ENCODE measurements at regions not wholly inside any gene's neighbourhood (a gene's known extent, or its start where the extent isn't known, plus 50 kb on each side); places are given as distances from the start of the nearest gene placed in this dataset.
A peak's percentile ranks its signal among the peaks of the same experiment; 100 is the strongest.

DNA sequence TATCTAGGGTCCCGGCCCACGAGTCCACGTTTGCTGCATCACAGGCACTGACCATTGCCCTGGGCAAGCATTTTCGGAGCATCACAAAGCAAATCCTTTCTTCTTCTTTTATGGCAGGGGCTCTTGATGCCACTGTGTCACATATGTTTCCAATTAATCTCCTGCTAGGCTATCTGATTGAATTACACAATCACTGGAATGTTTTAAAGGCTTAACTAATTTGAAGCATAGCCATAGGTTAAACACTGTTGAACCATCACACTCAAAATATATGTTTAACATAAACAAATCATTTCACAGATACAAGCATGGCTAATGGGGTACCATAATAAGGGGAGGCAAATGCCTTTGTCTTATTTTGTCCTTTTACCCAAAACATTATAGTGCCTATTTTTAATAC, 338.3 kb downstream of the POU4F1 start:
- Histone ChIP-seq H3K9me3 (ENCODE audit: low read length) (no peaks in the 10 kb centered on the region), H3K4me1 (ENCODE audit: low read length) (no peaks in the 10 kb centered on the region), H3K79me2 (ENCODE audit: low read length) (no peaks in the 10 kb centered on the region), H3K27me3 (ENCODE audit: low read length) (no peaks in the 10 kb centered on the region), H3K27ac (ENCODE audit: low read length) (no peak overlapping the region), H2AFZ (ENCODE audit: low read length) (no peak overlapping the region), H3K9me2 (replicated peaks; ENCODE audit: insufficient read depth, low read length) (no peaks in the 10 kb centered on the region), H4K20me1 (ENCODE audit: insufficient read depth, low read depth, low read length) (no peaks in the 10 kb centered on the region), H3K36me3 (ENCODE audit: insufficient read depth, low read length) (no peaks in the 10 kb centered on the region), H3K9ac (ENCODE audit: low read length) (no peak overlapping the region), H3K4me2 (ENCODE audit: low read depth, low read length, poor library complexity, severe bottlenecking) (no peak overlapping the region), H3K4me3 (ENCODE audit: low read length) (no peak overlapping the region)
- no peak for DNase-seq

DNA sequence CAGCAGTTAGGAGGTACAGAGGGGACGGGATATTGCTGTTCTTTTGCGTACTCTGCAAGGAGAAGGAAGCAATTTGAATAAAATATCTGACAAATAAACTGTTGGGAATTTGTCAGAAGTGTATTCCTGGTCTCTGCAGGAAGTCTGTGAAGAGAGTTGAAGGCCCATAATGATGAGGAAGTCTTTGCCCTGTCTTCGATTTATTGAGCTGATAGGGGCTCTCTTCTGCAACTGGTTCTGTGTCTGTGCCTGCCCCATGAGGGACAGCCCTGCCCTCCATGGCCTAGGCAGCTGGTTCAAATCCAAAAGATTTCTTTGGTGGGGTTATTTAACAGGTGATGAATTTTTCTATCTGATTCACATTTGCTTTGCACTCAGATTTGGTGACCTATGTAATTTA, 339.7 kb upstream of the EDNRB start:
- no peak overlapping the region for H3K9ac ChIP-seq (ENCODE audit: low read length)
- H3K4me1 ChIP-seq (ENCODE audit: low read length) = no peaks in the 10 kb centered on the region
- no peaks in the 10 kb centered on the region for H3K9me3 ChIP-seq (ENCODE audit: low read length)
- H3K27me3 ChIP-seq (ENCODE audit: low read length) = no peaks in the 10 kb centered on the region
- no peaks in the 10 kb centered on the region for H3K9me2 ChIP-seq (replicated peaks; ENCODE audit: insufficient read depth, low read length)
- no peaks in the 10 kb centered on the region for H3K36me3 ChIP-seq (ENCODE audit: insufficient read depth, low read length)
- H3K4me3 ChIP-seq (ENCODE audit: low read length) = no peak overlapping the region
- no peak for DNase-seq
- no peak overlapping the region for H2AFZ ChIP-seq (ENCODE audit: low read length)
- H3K27ac ChIP-seq (ENCODE audit: low read length) = no peak overlapping the region
- H3K79me2 ChIP-seq (ENCODE audit: low read length) = no peaks in the 10 kb centered on the region
- H4K20me1 ChIP-seq (ENCODE audit: insufficient read depth, low read depth, low read length) = no peaks in the 10 kb centered on the region
- no peak overlapping the region for H3K4me2 ChIP-seq (ENCODE audit: low read depth, low read length, poor library complexity, severe bottlenecking)

DNA sequence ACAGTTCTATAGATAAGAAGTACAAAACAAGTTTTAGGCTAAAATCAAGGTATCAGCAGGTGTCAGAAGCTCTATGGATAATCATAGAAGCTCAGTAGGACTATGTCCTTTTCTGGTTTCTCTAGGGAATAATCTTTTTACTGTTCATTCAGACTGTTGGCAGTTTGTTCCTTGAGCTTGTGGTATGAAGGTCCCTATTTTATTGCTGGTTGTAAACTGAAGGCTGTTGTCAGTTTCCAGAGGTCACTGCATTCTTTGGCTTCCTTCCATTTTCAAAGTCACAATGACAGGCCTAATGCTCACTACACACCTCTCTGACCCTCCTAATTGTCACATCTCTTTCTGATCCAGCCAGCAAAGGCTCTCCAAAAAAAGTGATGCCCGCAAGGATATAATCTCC, 337.9 kb upstream of the EDNRB start:
- Histone ChIP-seq H2AFZ (ENCODE audit: low read length) (no peak overlapping the region), H3K4me1 (ENCODE audit: low read length) (no peaks in the 10 kb centered on the region), H3K36me3 (ENCODE audit: insufficient read depth, low read length) (no peaks in the 10 kb centered on the region), H3K9me2 (replicated peaks; ENCODE audit: insufficient read depth, low read length) (no peaks in the 10 kb centered on the region), H4K20me1 (ENCODE audit: insufficient read depth, low read depth, low read length) (no peaks in the 10 kb centered on the region), H3K4me3 (ENCODE audit: low read length) (no peak overlapping the region), H3K79me2 (ENCODE audit: low read length) (no peaks in the 10 kb centered on the region), H3K9ac (ENCODE audit: low read length) (no peak overlapping the region), H3K27me3 (ENCODE audit: low read length) (no peaks in the 10 kb centered on the region), H3K27ac (ENCODE audit: low read length) (no peak overlapping the region), H3K9me3 (ENCODE audit: low read length) (no peaks in the 10 kb centered on the region), H3K4me2 (ENCODE audit: low read depth, low read length, poor library complexity, severe bottlenecking) (no peak overlapping the region)
- DNase-seq = no peak

DNA sequence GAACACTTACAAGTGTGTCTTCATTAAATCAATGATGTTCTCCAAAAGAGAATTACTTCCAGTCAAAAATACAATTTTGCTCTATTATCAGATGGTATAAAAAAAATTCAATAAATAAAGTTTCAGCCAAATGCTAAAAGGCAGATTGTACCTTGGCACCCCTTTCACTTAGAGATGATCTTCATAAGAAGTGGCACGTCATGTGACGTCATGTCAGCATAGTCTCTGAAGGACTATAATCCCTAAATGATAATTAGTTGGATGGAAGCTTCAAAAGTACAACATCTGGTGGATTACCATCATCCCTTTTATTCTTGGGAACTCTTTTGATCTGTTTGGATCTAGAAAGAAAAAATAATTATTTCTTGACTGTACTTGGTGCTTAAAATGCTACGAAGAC, 335.5 kb upstream of the EDNRB start:
- no peak overlapping the region for H3K9ac ChIP-seq (ENCODE audit: low read length)
- no peaks in the 10 kb centered on the region for H3K79me2 ChIP-seq (ENCODE audit: low read length)
- H3K4me3 ChIP-seq (ENCODE audit: low read length) = no peak overlapping the region
- no peaks in the 10 kb centered on the region for H4K20me1 ChIP-seq (ENCODE audit: insufficient read depth, low read depth, low read length)
- H3K27me3 ChIP-seq (ENCODE audit: low read length) = no peaks in the 10 kb centered on the region; the same call in 1 of the 2 replicates
- no peaks in the 10 kb centered on the region for H3K9me3 ChIP-seq (ENCODE audit: low read length)
- no peak for DNase-seq
- no peaks in the 10 kb centered on the region for H3K36me3 ChIP-seq (ENCODE audit: insufficient read depth, low read length)
- H3K4me1 ChIP-seq (ENCODE audit: low read length) = no peaks in the 10 kb centered on the region
- H3K4me2 ChIP-seq (ENCODE audit: low read depth, low read length, poor library complexity, severe bottlenecking) = no peak overlapping the region
- H2AFZ ChIP-seq (ENCODE audit: low read length) = no peak overlapping the region
- H3K9me2 ChIP-seq (replicated peaks; ENCODE audit: insufficient read depth, low read length) = no peaks in the 10 kb centered on the region
- no peak overlapping the region for H3K27ac ChIP-seq (ENCODE audit: low read length)

DNA sequence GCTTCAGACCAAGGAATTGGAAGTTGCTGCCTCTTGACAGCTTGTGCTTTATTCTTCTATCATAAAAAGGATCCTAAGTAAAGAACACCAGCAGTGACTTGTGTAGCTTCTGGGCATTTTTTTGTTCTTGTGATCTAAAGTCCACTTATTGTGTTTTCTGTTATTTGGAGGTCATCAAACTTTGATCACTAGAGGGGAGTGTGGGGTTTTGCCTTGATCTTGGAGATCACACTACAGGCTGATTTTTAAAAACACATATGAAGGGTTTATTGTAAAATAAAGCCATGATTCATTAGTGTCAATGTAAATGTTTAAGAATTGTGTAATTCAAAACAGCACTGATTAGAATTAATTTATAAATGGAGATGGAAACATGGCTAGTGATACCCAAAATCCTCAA, 328.7 kb upstream of the EDNRB start:
- Histone ChIP-seq H3K4me2 (ENCODE audit: low read depth, low read length, poor library complexity, severe bottlenecking) (no peak overlapping the region), H3K9ac (ENCODE audit: low read length) (no peak overlapping the region), H3K27me3 (ENCODE audit: low read length) (no peaks in the 10 kb centered on the region; the same call in 1 of the 2 replicates), H3K27ac (ENCODE audit: low read length) (no peak overlapping the region), H3K4me3 (ENCODE audit: low read length) (no peak overlapping the region), H3K9me2 (replicated peaks; ENCODE audit: insufficient read depth, low read length) (no peaks in the 10 kb centered on the region), H3K4me1 (ENCODE audit: low read length) (no peaks in the 10 kb centered on the region), H3K79me2 (ENCODE audit: low read length) (no peaks in the 10 kb centered on the region), H3K9me3 (ENCODE audit: low read length) (no peaks in the 10 kb centered on the region), H3K36me3 (ENCODE audit: insufficient read depth, low read length) (no peaks in the 10 kb centered on the region), H4K20me1 (ENCODE audit: insufficient read depth, low read depth, low read length) (no peaks in the 10 kb centered on the region), H2AFZ (ENCODE audit: low read length) (no peak overlapping the region)
- DNase-seq = no peak

DNA sequence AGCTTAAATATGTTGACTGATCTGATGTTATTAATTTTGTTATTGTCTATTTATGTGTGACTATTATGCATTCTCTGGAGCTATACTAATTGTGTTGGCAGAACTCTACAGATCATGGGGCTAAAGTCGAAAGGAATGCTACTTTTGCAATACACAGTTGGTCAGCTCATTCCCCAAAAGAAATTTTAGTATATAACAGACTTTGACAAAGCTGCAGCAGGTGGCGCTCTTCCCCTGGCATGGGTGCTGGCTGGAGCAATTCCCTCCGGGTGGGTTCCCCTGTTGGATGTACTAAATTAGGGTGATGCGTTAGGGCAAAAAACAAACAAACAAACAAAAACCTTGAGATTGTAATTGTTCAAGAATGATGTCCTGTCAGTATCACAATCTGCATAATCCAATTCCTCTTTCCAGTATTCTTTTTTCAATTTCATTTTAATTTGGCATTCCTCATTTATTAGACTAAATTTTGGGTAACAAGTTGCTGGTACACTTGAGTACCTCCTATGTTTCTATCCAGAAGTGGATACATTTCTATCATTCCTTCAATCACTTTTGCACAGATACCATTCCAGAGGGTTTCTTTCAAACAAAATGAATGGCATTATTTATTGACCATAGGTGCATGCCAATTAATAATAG, 322.8 kb upstream of the EDNRB start:
- no peak overlapping the region for H3K4me2 ChIP-seq (ENCODE audit: low read depth, low read length, poor library complexity, severe bottlenecking)
- no peaks in the 10 kb centered on the region for H3K9me3 ChIP-seq (ENCODE audit: low read length)
- H3K9ac ChIP-seq (ENCODE audit: low read length) = no peak overlapping the region
- DNase-seq = peak; percentile 71
- H3K4me3 ChIP-seq (ENCODE audit: low read length) = no peak overlapping the region
- no peaks in the 10 kb centered on the region for H4K20me1 ChIP-seq (ENCODE audit: insufficient read depth, low read depth, low read length)
- H3K4me1 ChIP-seq (ENCODE audit: low read length) = peaks cover 8% of the 10 kb centered on the region
- H3K27ac ChIP-seq (ENCODE audit: low read length) = no peak overlapping the region
- no peaks in the 10 kb centered on the region for H3K9me2 ChIP-seq (replicated peaks; ENCODE audit: insufficient read depth, low read length)
- H2AFZ ChIP-seq (ENCODE audit: low read length) = no peak overlapping the region
- no peaks in the 10 kb centered on the region for H3K36me3 ChIP-seq (ENCODE audit: insufficient read depth, low read length)
- no peaks in the 10 kb centered on the region for H3K79me2 ChIP-seq (ENCODE audit: low read length)
- H3K27me3 ChIP-seq (ENCODE audit: low read length) = no peaks in the 10 kb centered on the region

DNA sequence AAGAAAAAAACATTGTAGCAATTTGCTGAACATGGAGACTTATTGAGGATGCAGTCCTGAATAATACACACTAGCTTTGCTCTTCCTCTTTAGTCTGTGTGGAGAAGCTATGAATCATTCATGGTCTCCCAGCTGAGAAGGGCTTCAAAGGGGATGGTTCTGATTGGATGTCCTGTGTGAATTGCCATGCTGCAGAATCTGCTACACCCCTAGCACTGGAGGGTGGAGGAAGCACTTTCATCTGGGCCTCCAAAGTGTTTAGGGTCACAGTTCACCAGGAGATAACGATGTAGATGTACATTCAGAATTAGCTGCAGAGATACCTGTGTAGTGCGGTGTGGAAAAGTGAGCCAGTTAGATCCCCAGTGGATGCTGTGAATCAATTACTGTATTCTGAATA, 321.1 kb upstream of the EDNRB start:
- H3K4me2 ChIP-seq (ENCODE audit: low read depth, low read length, poor library complexity, severe bottlenecking) = no peak overlapping the region
- no peaks in the 10 kb centered on the region for H3K27me3 ChIP-seq (ENCODE audit: low read length)
- no peaks in the 10 kb centered on the region for H3K36me3 ChIP-seq (ENCODE audit: insufficient read depth, low read length)
- no peak overlapping the region for H3K27ac ChIP-seq (ENCODE audit: low read length)
- no peaks in the 10 kb centered on the region for H3K79me2 ChIP-seq (ENCODE audit: low read length)
- no peaks in the 10 kb centered on the region for H3K9me3 ChIP-seq (ENCODE audit: low read length)
- H3K4me1 ChIP-seq (ENCODE audit: low read length) = peaks cover 8% of the 10 kb centered on the region
- H2AFZ ChIP-seq (ENCODE audit: low read length) = no peak overlapping the region
- no peaks in the 10 kb centered on the region for H3K9me2 ChIP-seq (replicated peaks; ENCODE audit: insufficient read depth, low read length)
- no peak overlapping the region for H3K4me3 ChIP-seq (ENCODE audit: low read length)
- no peak for DNase-seq
- H4K20me1 ChIP-seq (ENCODE audit: insufficient read depth, low read depth, low read length) = no peaks in the 10 kb centered on the region
- no peak overlapping the region for H3K9ac ChIP-seq (ENCODE audit: low read length)

DNA sequence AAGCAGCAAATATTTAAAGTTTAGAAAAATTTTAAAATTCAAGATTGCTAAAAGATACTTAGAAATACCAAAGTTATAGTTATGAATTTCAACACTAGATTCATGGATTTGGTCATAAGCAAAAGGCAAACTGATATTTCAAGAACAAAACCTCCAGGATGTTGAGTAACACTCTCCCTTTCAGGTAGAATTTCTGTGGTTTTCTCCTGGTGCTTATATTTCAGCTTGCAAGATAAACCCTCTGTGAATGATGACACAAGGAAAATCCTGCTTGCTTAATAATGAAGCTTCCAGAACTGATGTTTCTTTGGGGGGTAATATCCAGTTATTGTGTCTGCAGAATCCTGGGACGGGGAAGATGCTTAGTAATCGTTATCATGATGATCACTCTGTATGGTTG, 320.3 kb upstream of the EDNRB start:
- no peaks in the 10 kb centered on the region for H4K20me1 ChIP-seq (ENCODE audit: insufficient read depth, low read depth, low read length)
- no peaks in the 10 kb centered on the region for H3K79me2 ChIP-seq (ENCODE audit: low read length)
- no peaks in the 10 kb centered on the region for H3K27me3 ChIP-seq (ENCODE audit: low read length)

DNA sequence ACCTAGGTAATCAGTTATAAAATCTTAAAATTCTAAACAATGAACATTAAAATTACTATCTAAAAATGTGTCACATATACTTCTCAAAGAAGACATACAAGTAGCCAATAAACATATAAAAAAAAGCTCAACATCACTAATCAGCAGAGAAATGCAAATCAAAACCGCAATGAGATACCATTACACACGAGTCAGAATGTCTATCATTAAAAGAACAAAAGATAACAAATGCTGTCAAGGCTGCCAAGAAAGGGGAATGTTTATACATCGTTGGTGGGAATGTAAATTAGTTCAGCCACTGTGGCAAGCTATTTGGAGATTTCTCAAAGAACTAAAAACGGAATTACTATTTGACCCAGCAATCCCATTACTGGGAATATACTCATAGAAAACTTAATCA, 310.3 kb upstream of the EDNRB start:
- Histone ChIP-seq H3K4me3 (ENCODE audit: low read length) (no peak overlapping the region), H3K4me2 (ENCODE audit: low read depth, low read length, poor library complexity, severe bottlenecking) (no peak overlapping the region), H3K36me3 (ENCODE audit: insufficient read depth, low read length) (no peaks in the 10 kb centered on the region), H3K9me2 (replicated peaks; ENCODE audit: insufficient read depth, low read length) (no peaks in the 10 kb centered on the region), H4K20me1 (ENCODE audit: insufficient read depth, low read depth, low read length) (no peaks in the 10 kb centered on the region), H3K27me3 (ENCODE audit: low read length) (no peaks in the 10 kb centered on the region), H3K79me2 (ENCODE audit: low read length) (no peaks in the 10 kb centered on the region), H3K27ac (ENCODE audit: low read length) (no peak overlapping the region), H3K9ac (ENCODE audit: low read length) (no peak overlapping the region), H3K9me3 (ENCODE audit: low read length) (no peaks in the 10 kb centered on the region), H3K4me1 (ENCODE audit: low read length) (no peaks in the 10 kb centered on the region), H2AFZ (ENCODE audit: low read length) (no peak overlapping the region)
- DNase-seq = no peak

More for the DNA sequence above, 320.3 kb upstream of the EDNRB start:
- H2AFZ ChIP-seq (ENCODE audit: low read length) = no peak overlapping the region
- no peaks in the 10 kb centered on the region for H3K9me3 ChIP-seq (ENCODE audit: low read length)
- H3K36me3 ChIP-seq (ENCODE audit: insufficient read depth, low read length) = no peaks in the 10 kb centered on the region
- no peak overlapping the region for H3K27ac ChIP-seq (ENCODE audit: low read length)
- H3K4me2 ChIP-seq (ENCODE audit: low read depth, low read length, poor library complexity, severe bottlenecking) = no peak overlapping the region
- no peaks in the 10 kb centered on the region for H3K9me2 ChIP-seq (replicated peaks; ENCODE audit: insufficient read depth, low read length)
- H3K9ac ChIP-seq (ENCODE audit: low read length) = no peak overlapping the region
- no peak for DNase-seq
- H3K4me3 ChIP-seq (ENCODE audit: low read length) = no peak overlapping the region
- H3K4me1 ChIP-seq (ENCODE audit: low read length) = peaks cover 8% of the 10 kb centered on the region

All from Karpas-422 (cell line).